ENCODE measurements at regions not wholly inside any gene's neighbourhood (a gene's known extent, or its start where the extent isn't known, plus 50 kb on each side); places are given as distances from the start of the nearest gene placed in this dataset.

GRCh38 chr7:25895792-25896171, 256.2 kb upstream of the NFE2L3 start:
- DNase-seq, result no peak

- peak; percentile 44 for DNase-seq
Observed at GRCh38 chr7:25897261-25897782, 254.7 kb upstream of the NFE2L3 start.

GRCh38 chr7:25900245-25900644, 251.8 kb upstream of the NFE2L3 start:
- DNase-seq, result no peak

- DNase-seq, result no peak
Observed at GRCh38 chr7:25900877-25901276, 251.1 kb upstream of the NFE2L3 start.

- no peak for DNase-seq
Observed at GRCh38 chr7:25901658-25902057, 250.3 kb upstream of the NFE2L3 start.

- DNase-seq, result no peak
Observed at GRCh38 chr7:25906003-25906402, 246.0 kb upstream of the NFE2L3 start.

GRCh38 chr7:25906760-25907159, 245.2 kb upstream of the NFE2L3 start:
- DNase-seq, result no peak

- no peak for DNase-seq
Observed at GRCh38 chr7:25907214-25907613, 244.8 kb upstream of the NFE2L3 start.

GRCh38 chr7:25907731-25908130, 244.3 kb upstream of the NFE2L3 start:
- DNase-seq, result no peak

GRCh38 chr7:25908154-25908949, 243.6 kb upstream of the NFE2L3 start:
- DNase-seq, result no peak

GRCh38 chr7:25911738-25912607, 240.0 kb upstream of the NFE2L3 start:
- DNase-seq, result no peak

- DNase-seq, result no peak
Observed at GRCh38 chr7:25913598-25914224, 238.3 kb upstream of the NFE2L3 start.

GRCh38 chr7:25918731-25919130, 233.3 kb upstream of the NFE2L3 start:
- no peak for DNase-seq

GRCh38 chr7:25922296-25922695, 229.7 kb upstream of the NFE2L3 start:
- no peak for DNase-seq

- DNase-seq, result no peak
Observed at GRCh38 chr7:25923741-25924460, 228.1 kb upstream of the NFE2L3 start.

- no peak for DNase-seq
Observed at GRCh38 chr7:25926009-25926408, 226.0 kb upstream of the NFE2L3 start.

GRCh38 chr7:25926451-25926850, 225.5 kb upstream of the NFE2L3 start:
- DNase-seq, result no peak

- peak; percentile 3 for DNase-seq
Observed at GRCh38 chr7:25926891-25927625, 224.9 kb upstream of the NFE2L3 start.

GRCh38 chr7:25927626-25927978, 224.4 kb upstream of the NFE2L3 start:
- no peak for DNase-seq

GRCh38 chr7:25928549-25929330, 223.3 kb upstream of the NFE2L3 start:
- DNase-seq, result no peak

- no peak for DNase-seq
Observed at GRCh38 chr7:25929448-25929847, 222.6 kb upstream of the NFE2L3 start.
